ENCODE measurements at regions not wholly inside any gene's neighbourhood (a gene's known extent, or its start where the extent isn't known, plus 50 kb on each side); places are given as distances from the start of the nearest gene placed in this dataset.

DNA sequence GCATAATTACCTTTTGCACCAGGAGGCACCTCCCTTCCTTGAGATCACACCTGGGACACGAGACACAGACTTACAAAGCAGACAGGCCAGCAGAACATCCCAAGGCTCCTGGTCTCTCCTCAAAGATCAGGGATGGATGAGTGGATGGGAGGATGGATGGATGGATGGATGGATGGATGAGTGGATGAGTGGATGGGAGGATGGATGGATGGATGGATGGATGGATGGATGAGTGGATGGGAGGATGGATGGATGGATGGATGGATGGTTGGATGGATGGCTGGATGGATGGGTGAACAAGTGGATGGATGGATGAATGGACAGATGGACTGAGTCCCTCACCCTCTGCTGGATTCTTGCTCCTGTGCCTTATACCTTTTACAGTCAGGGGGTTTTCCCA is 364.0 kb downstream of the BCOR start:
- H3K9me3 ChIP-seq (ENCODE audit: control insufficient read depth, low read depth, low read length) = no peaks in the 10 kb centered on the region
- H3K9ac ChIP-seq (ENCODE audit: extremely low read depth, insufficient read length, low read length) = no peak overlapping the region
- Mint-ChIP-seq H3K9me3 (peaks cover 73 to 76% of the 10 kb centered on the region in 2 experiments), H3K36me3 (ENCODE audit: insufficient read depth in 1 of 3, low read depth in 3 of 3) (peaks cover 0 to 7% (median 0%) of the 10 kb centered on the region in 3 experiments; a peak in 4 of 7 replicates), H3K27ac (no peak overlapping the region), H3K4me3 (no peak overlapping the region), H3K4me1 (peaks cover 22 to 26% of the 10 kb centered on the region in 2 experiments), H3K27me3 (ENCODE audit: low read depth) (peaks cover 2% of the 10 kb centered on the region; the same call in 1 of the 2 replicates)
- TF ChIP-seq, protein P1, sequence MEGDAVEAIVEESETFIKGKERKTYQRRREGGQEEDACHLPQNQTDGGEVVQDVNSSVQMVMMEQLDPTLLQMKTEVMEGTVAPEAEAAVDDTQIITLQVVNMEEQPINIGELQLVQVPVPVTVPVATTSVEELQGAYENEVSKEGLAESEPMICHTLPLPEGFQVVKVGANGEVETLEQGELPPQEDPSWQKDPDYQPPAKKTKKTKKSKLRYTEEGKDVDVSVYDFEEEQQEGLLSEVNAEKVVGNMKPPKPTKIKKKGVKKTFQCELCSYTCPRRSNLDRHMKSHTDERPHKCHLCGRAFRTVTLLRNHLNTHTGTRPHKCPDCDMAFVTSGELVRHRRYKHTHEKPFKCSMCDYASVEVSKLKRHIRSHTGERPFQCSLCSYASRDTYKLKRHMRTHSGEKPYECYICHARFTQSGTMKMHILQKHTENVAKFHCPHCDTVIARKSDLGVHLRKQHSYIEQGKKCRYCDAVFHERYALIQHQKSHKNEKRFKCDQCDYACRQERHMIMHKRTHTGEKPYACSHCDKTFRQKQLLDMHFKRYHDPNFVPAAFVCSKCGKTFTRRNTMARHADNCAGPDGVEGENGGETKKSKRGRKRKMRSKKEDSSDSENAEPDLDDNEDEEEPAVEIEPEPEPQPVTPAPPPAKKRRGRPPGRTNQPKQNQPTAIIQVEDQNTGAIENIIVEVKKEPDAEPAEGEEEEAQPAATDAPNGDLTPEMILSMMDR (conservative IDR thresholded peaks at IDR 0.05) = no peak
- H3K79me2 ChIP-seq (ENCODE audit: insufficient read depth, low read length) = no peaks in the 10 kb centered on the region
- H3K4ac ChIP-seq (ENCODE audit: low read depth, low read length) = no peak overlapping the region
- no peak overlapping the region for H3K27ac ChIP-seq (ENCODE audit: insufficient read length, low read depth, low read length)
- H3K4me2 ChIP-seq (ENCODE audit: insufficient read depth, insufficient read length, low read length) = no peak overlapping the region
- H2AFZ ChIP-seq (ENCODE audit: low read length) = no peak overlapping the region
- no CpG with 5 or more reads among the region's 1 CpG for WGBS (ENCODE audit: extremely low coverage, insufficient read length, low lambda C conversion rate)
- no peak overlapping the region for H2BK12ac ChIP-seq (ENCODE audit: insufficient read length, low read depth, low read length)
- H2AK5ac ChIP-seq (ENCODE audit: insufficient read length, low read length) = no peak overlapping the region
- no peak overlapping the region for H2BK20ac ChIP-seq (ENCODE audit: low read depth, low read length, poor library complexity, severe bottlenecking)
- no peaks in the 10 kb centered on the region for H3K23me2 ChIP-seq (ENCODE audit: insufficient read length, low read depth, low read length, poor library complexity, severe bottlenecking)
- H2BK5ac ChIP-seq (ENCODE audit: insufficient read length, low read length) = no peak overlapping the region
- no peak for DNase-seq
- no peaks in the 10 kb centered on the region for H3K79me1 ChIP-seq (ENCODE audit: insufficient read depth, low read depth, low read length, poor library complexity, severe bottlenecking)
- H3K56ac ChIP-seq (ENCODE audit: insufficient read length, low read depth, low read length) = no peak overlapping the region
- no peak overlapping the region for H4K91ac ChIP-seq (ENCODE audit: insufficient read length, low read depth, low read length)
- no peak overlapping the region for H3T11ph ChIP-seq (ENCODE audit: low read length)
- H3K4me1 ChIP-seq (ENCODE audit: insufficient read depth, low read length) = peaks cover 4% of the 10 kb centered on the region; the same call in 1 of the 2 replicates
- no peaks in the 10 kb centered on the region for H4K20me1 ChIP-seq (ENCODE audit: control insufficient read depth, insufficient read depth, insufficient read length)
- H4K8ac ChIP-seq (replicated peaks; ENCODE audit: insufficient read length, low read depth, low read length) = no peak overlapping the region
- no peak overlapping the region for H4K5ac ChIP-seq (ENCODE audit: insufficient read length, low read depth, low read length)
- no peak overlapping the region for H2BK15ac ChIP-seq (ENCODE audit: low read depth, low read length)
- no peak overlapping the region for H3K14ac ChIP-seq (ENCODE audit: insufficient read depth, low read length)
- no peak overlapping the region for H2BK120ac ChIP-seq (ENCODE audit: low read depth, low read length, poor library complexity, severe bottlenecking)
- H3K27me3 ChIP-seq (ENCODE audit: insufficient read depth, low read length) = no peaks in the 10 kb centered on the region
- no peak overlapping the region for H3K18ac ChIP-seq (ENCODE audit: insufficient read length, low read depth, low read length)
- H3K23ac ChIP-seq (ENCODE audit: insufficient read length, low read depth, low read length) = no peak overlapping the region

Data from H9 (cell line).